Calu3 (cell line): ENCODE measurements at regions not wholly inside any gene's neighbourhood (a gene's known extent, or its start where the extent isn't known, plus 50 kb on each side); places are given as distances from the start of the nearest gene placed in this dataset.

Experiments used
- BruUV-seq: library from RNA; stranded (reverse); fragments of 400-500 nt; replicated peaks from 2 replicates; lab custom pipeline; 2021; lab: Mats Ljungman, UMichigan
- CTCF ChIA-PET: fragments of 300-600 bp; sonication (Branson Sonifier 250); formaldehyde crosslinking; loops from one replicate; lab custom pipeline; 2022; ENCODE audit warnings: antibody characterized with exemption; lab: Charles Lee
- DNase-seq: peaks from one replicate; pipeline ENCODE4 v3.0.0; 2022
- H3K27ac Mint-ChIP-seq: one replicate; pipeline ENCODE4 v1.8.0; 2022; ENCODE audit warnings: mixed read lengths; ENCODE audit not compliant: unreplicated experiment
- H3K27me3 Mint-ChIP-seq: one replicate; pipeline ENCODE4 v1.8.0; 2022; ENCODE audit warnings: mixed read lengths; ENCODE audit not compliant: unreplicated experiment
- H3K36me3 Mint-ChIP-seq: one replicate; pipeline ENCODE4 v1.8.0; 2022; ENCODE audit warnings: mild to moderate bottlenecking, moderate library complexity, mixed read lengths; ENCODE audit not compliant: insufficient read depth, unreplicated experiment
- H3K4me1 Mint-ChIP-seq: one replicate; pipeline ENCODE4 v1.8.0; 2022; ENCODE audit warnings: mild to moderate bottlenecking, low read depth, mixed read lengths; ENCODE audit not compliant: unreplicated experiment
- H3K4me3 Mint-ChIP-seq: one replicate; pipeline ENCODE4 v1.8.0; 2022; ENCODE audit warnings: mild to moderate bottlenecking, low read depth, moderate library complexity, mixed read lengths; ENCODE audit not compliant: unreplicated experiment
- H3K9me3 Mint-ChIP-seq: one replicate; pipeline ENCODE4 v1.8.0; 2022; ENCODE audit warnings: low read depth, mixed read lengths; ENCODE audit not compliant: unreplicated experiment
- intact Hi-C: fragments of 100-400 bp; cut with micrococcal nuclease; formaldehyde crosslinking; loops from one replicate; pipeline ENCODE4 v1.10.0; 2022; ENCODE audit not compliant: unreplicated experiment
- TF ChIP-seq, protein P1 (sequence below): fragments of 200-600 bp; IDR thresholded peaks from one replicate; pipeline ENCODE4 v1.8.0; 2022; ENCODE audit warnings: antibody characterized with exemption; ENCODE audit not compliant: unreplicated experiment

DNA sequence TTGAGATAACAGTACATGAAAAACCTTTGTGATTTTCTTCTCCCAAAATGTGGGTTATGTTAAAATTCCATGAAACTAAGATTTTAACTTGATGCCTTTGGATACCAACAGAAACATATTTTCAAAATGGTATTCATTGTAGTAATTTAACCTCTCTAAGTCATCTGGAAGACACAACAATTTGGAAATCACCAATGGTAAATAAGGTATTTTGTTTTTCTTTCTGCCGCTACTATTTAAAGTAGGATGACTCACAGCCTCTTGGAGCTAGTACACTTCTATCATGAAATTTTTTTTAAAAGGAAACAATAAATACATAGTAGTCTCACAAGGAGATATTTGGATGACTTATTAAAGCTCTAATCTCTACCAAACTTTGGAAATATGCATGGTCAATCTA lies 291.6 kb upstream of the VEPH1 start:
- no peak overlapping the region for H3K4me3 Mint-ChIP-seq

DNA sequence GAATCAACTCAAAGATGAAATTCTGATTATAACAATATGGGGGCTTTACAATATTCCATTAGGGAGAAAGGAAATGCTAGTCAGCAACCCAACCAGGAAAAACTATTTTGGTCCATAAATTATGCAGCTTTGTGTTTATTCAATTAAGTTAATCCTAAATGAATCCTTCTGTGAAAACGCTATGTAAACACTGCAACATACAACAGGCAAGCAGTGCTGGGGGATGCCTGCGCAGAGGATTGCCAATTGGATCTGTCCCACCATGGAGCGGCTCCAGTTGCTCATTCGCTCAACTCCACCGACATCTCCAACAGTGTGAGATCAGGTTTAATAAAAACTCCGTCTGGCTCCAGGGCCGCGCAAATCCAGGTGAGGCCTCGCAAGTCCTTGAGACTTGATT lies 290.5 kb upstream of the VEPH1 start:
- no peak overlapping the region for H3K27ac Mint-ChIP-seq
- H3K27me3 Mint-ChIP-seq: no peaks in the 10 kb centered on the region
- H3K4me1 Mint-ChIP-seq: peaks cover 19% of the 10 kb centered on the region
- H3K36me3 Mint-ChIP-seq: no peaks in the 10 kb centered on the region
- intact Hi-C loops: no loop called here
- BruUV-seq: no TSS peak
- CTCF ChIA-PET: interaction anchor here (0.6 kb wide), 1 partner anchor 32 kb away, joined by 3 read pairs; no protein-coding TSS in a partner anchor
- no peaks in the 10 kb centered on the region for H3K9me3 Mint-ChIP-seq
- TF ChIP-seq, protein P1, sequence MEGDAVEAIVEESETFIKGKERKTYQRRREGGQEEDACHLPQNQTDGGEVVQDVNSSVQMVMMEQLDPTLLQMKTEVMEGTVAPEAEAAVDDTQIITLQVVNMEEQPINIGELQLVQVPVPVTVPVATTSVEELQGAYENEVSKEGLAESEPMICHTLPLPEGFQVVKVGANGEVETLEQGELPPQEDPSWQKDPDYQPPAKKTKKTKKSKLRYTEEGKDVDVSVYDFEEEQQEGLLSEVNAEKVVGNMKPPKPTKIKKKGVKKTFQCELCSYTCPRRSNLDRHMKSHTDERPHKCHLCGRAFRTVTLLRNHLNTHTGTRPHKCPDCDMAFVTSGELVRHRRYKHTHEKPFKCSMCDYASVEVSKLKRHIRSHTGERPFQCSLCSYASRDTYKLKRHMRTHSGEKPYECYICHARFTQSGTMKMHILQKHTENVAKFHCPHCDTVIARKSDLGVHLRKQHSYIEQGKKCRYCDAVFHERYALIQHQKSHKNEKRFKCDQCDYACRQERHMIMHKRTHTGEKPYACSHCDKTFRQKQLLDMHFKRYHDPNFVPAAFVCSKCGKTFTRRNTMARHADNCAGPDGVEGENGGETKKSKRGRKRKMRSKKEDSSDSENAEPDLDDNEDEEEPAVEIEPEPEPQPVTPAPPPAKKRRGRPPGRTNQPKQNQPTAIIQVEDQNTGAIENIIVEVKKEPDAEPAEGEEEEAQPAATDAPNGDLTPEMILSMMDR: no peak
- no peak for DNase-seq
- no peak overlapping the region for H3K4me3 Mint-ChIP-seq

More for the DNA sequence above, 291.6 kb upstream of the VEPH1 start:
- DNase-seq: no peak
- H3K27me3 Mint-ChIP-seq: no peaks in the 10 kb centered on the region
- H3K9me3 Mint-ChIP-seq: no peaks in the 10 kb centered on the region
- CTCF ChIA-PET: interaction anchor here (0.7 to 1.2 kb wide), 4 partner anchors 10 to 177 kb away, joined by 3 to 4 read pairs (median 3); no protein-coding TSS in a partner anchor
- peaks cover 12% of the 10 kb centered on the region for H3K4me1 Mint-ChIP-seq
- TF ChIP-seq, protein P1: no peak
- H3K36me3 Mint-ChIP-seq: no peaks in the 10 kb centered on the region
- BruUV-seq: no TSS peak
- intact Hi-C loops: no loop called here
- H3K27ac Mint-ChIP-seq: no peak overlapping the region

DNA sequence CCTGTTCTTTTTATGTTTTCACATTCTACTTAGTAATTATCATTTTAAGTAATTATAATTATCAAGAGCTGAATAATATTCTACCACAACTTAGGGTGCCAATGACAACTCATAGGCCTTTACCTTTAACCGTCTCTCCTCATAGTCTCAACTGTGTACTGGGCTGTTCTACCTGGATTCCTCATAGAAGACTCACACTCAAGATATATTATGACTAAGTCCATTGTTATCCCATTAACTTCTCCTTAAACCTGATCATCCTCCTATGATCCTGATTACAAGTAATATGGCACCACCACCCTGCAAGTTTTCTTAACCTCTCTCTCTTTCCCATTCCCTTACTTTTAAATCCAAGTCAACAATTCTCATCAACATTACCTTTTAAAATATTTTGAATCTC lies 285.9 kb upstream of the VEPH1 start:
- H3K4me3 Mint-ChIP-seq: no peak overlapping the region
- peaks cover 7% of the 10 kb centered on the region for H3K9me3 Mint-ChIP-seq
- intact Hi-C loops: loop anchor here (5.0 to 10.0 kb wide), 3 partner anchors 172 to 313 kb away; no protein-coding TSS in a partner anchor
- TF ChIP-seq, protein P1: no peak
- H3K36me3 Mint-ChIP-seq: no peaks in the 10 kb centered on the region
- H3K27ac Mint-ChIP-seq: no peak overlapping the region
- DNase-seq: no peak
- H3K27me3 Mint-ChIP-seq: no peaks in the 10 kb centered on the region
- CTCF ChIA-PET: no interaction called here
- peaks cover 31% of the 10 kb centered on the region for H3K4me1 Mint-ChIP-seq
- BruUV-seq: no TSS peak

DNA sequence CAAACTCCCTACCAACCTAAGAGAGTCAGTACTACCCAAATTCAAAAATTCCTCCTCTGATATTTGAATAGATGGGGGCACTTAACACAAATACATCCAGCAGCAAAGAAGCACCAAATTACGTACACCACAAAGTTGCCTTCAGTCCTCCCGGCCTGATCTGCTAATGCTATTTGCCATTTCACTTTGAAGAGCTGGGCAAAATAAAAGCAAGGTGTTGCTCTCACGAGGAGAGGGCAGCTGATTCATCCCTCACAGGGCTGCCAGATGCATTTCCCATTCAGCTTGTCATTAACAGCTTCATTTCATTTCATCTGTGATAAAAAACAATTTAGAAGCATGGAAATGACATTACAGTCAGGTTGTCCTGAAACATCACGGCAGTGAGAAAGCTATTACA lies 283.4 kb upstream of the VEPH1 start:
- intact Hi-C loops: loop anchor here (5.0 to 10.0 kb wide), 3 partner anchors 169 to 316 kb away; no protein-coding TSS in a partner anchor
- peaks cover 31% of the 10 kb centered on the region for H3K4me1 Mint-ChIP-seq
- CTCF ChIA-PET: no interaction called here
- DNase-seq: no peak
- no peaks in the 10 kb centered on the region for H3K36me3 Mint-ChIP-seq
- H3K27me3 Mint-ChIP-seq: no peaks in the 10 kb centered on the region
- BruUV-seq: no TSS peak
- TF ChIP-seq, protein P1: no peak
- no peak overlapping the region for H3K27ac Mint-ChIP-seq
- no peak overlapping the region for H3K4me3 Mint-ChIP-seq
- peaks cover 7% of the 10 kb centered on the region for H3K9me3 Mint-ChIP-seq
